Panc1 (cell line): ENCODE measurements at regions not wholly inside any gene's neighbourhood (a gene's known extent, or its start where the extent isn't known, plus 50 kb on each side); places are given as distances from the start of the nearest gene placed in this dataset.

Experiments used
- ATAC-seq: fragments of 200-7000 bp; cut with Tn5 transposase; 2 replicates; pipeline ENCODE4 v1.9.1; 2020; ENCODE audit warnings: mild to moderate bottlenecking, moderate library complexity
- BruUV-seq: library from RNA; stranded (reverse); fragments of 400-500 nt; replicated peaks from 2 replicates; lab custom pipeline; 2021; lab: Mats Ljungman, UMichigan
- CTCF ChIA-PET: fragments of 300-600 bp; sonication (Branson Sonifier 250); formaldehyde crosslinking; loops from one replicate; lab custom pipeline; 2022; ENCODE audit warnings: antibody characterized with exemption; lab: Charles Lee
- POLR2A ChIA-PET: fragments of 300-600 bp; sonication (Branson Sonifier 250); formaldehyde crosslinking; loops from one replicate; lab custom pipeline; 2022; ENCODE audit warnings: antibody characterized with exemption; lab: Charles Lee
- DNase-seq: peaks from one replicate; pipeline ENCODE4 v3.0.0-alpha.2; 2010; ENCODE audit warnings: low read depth, low spot score
- H3K27ac ChIP-seq: 2 replicates; pipeline ENCODE4 v1.5.1; 2011; ENCODE audit warnings: mild to moderate bottlenecking, low read length, inconsistent platforms
- H3K27me3 ChIP-seq: fragments of 200-500 bp; sonication (Bioruptor generic); 2 replicates; pipeline ENCODE4 v1.6.0; 2014; ENCODE audit warnings: low read length, inconsistent platforms; ENCODE audit not compliant: control insufficient read depth, insufficient read depth
- H3K36me3 ChIP-seq: fragments of 200-500 bp; sonication (Bioruptor generic); 2 replicates; pipeline ENCODE4 v1.5.1; 2014; ENCODE audit warnings: inconsistent platforms, mild to moderate bottlenecking, low read length, moderate library complexity; ENCODE audit not compliant: control insufficient read depth, insufficient read depth
- H3K4me1 ChIP-seq: 2 replicates; pipeline ENCODE4 v1.5.1; 2011; ENCODE audit warnings: inconsistent platforms, mild to moderate bottlenecking, low read length, moderate library complexity; ENCODE audit not compliant: control insufficient read depth, insufficient read depth
- H3K4me3 ChIP-seq, 2 experiments: 2 replicates each; pipeline ENCODE4 v1.5.1; 2011 to 2012; ENCODE audit warnings: low read depth in 2 of 2, low read length in 2 of 2, mild to moderate bottlenecking in 2 of 2, inconsistent platforms in 1 of 2, moderate library complexity in 1 of 2
- H3K9me3 ChIP-seq: fragments of 200-500 bp; sonication (Bioruptor generic); 2 replicates; pipeline ENCODE4 v1.5.1; 2014; ENCODE audit warnings: low read depth, mild to moderate bottlenecking, inconsistent platforms, low read length, moderate library complexity; ENCODE audit not compliant: control insufficient read depth, insufficient read depth
- POLR2AphosphoS5 ChIP-seq: IDR thresholded peaks from 2 replicates; pipeline ENCODE4 v1.6.1; 2012; ENCODE audit warnings: mild to moderate bottlenecking, low read depth, low read length, moderate library complexity
- REST ChIP-seq, 2 experiments: IDR thresholded peaks; 2 replicates each; pipeline ENCODE4 v1.6.1; 2011 to 2012; ENCODE audit warnings: low read depth in 2 of 2, control low read depth in 1 of 2, low read length in 1 of 2, mild to moderate bottlenecking in 1 of 2, moderate library complexity in 1 of 2; ENCODE audit not compliant: insufficient read depth in 1 of 2
- SIN3A ChIP-seq: IDR thresholded peaks from 2 replicates; pipeline ENCODE4 v1.6.1; 2012; ENCODE audit warnings: low read depth, mild to moderate bottlenecking, low read length, moderate library complexity, borderline replicate concordance; ENCODE audit not compliant: insufficient read depth
- in situ Hi-C: cut with HindIII; loops from 2 replicates; pipeline ENCODE4 v1.10.0; 2016; ENCODE audit warnings: low sequenced_read_pairs, low pct_unique_long_range_greater_than_20kb
- intact Hi-C: fragments of 100-400 bp; cut with micrococcal nuclease; formaldehyde crosslinking; loops from one replicate; pipeline ENCODE4 v1.10.0; 2022; ENCODE audit not compliant: unreplicated experiment
- TF ChIP-seq, protein P1 (sequence below): fragments of 450-650 bp; IDR thresholded peaks from 2 replicates; pipeline ENCODE4 v1.5.1; 2017; ENCODE audit warnings: mild to moderate bottlenecking

DNA sequence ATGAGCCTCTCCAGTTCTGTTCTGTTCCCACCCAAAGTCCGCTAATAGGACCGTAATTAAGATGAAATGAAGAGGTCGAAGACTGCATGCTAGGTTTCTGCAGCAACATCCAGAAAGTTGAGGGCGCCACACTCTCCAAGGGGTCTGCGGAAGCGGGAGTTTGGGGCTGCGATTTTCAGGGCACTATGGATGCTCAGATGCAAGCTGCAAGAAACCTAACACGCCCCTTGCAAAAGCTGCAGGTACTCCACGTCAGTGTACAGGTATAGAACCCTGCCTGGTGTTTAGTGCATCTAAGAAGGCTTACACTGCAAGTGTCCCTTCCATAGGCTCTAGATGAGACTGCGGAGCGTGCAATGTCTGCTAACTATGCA lies 61.4 kb downstream of the RHOXF2B start:
- TF ChIP-seq SIN3A = no peak
- no peak for TF ChIP-seq REST (IDR thresholded peaks at IDR 0.05; ENCODE audit: insufficient read depth in 1 of 2, low read depth in 2 of 2, low read length in 1 of 2)
- TF ChIP-seq POLR2AphosphoS5 = no peak
- TF ChIP-seq, protein P1, sequence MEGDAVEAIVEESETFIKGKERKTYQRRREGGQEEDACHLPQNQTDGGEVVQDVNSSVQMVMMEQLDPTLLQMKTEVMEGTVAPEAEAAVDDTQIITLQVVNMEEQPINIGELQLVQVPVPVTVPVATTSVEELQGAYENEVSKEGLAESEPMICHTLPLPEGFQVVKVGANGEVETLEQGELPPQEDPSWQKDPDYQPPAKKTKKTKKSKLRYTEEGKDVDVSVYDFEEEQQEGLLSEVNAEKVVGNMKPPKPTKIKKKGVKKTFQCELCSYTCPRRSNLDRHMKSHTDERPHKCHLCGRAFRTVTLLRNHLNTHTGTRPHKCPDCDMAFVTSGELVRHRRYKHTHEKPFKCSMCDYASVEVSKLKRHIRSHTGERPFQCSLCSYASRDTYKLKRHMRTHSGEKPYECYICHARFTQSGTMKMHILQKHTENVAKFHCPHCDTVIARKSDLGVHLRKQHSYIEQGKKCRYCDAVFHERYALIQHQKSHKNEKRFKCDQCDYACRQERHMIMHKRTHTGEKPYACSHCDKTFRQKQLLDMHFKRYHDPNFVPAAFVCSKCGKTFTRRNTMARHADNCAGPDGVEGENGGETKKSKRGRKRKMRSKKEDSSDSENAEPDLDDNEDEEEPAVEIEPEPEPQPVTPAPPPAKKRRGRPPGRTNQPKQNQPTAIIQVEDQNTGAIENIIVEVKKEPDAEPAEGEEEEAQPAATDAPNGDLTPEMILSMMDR = no peak
- Histone ChIP-seq H3K4me3 (peak overlapping the region; percentile 36 to 52; a peak in 3 of 4 replicates), H3K27me3 (peaks cover 11% of the 10 kb centered on the region), H3K4me1 (peaks cover 2% of the 10 kb centered on the region; the same call in 1 of the 2 replicates), H3K9me3 (no peaks in the 10 kb centered on the region), H3K27ac (no peak overlapping the region), H3K36me3 (no peaks in the 10 kb centered on the region)
- in situ Hi-C loops = no loop called here
- DNase-seq (no peak), ATAC-seq (0 out of 2 replicates have a peak, but pooled peaks have one; percentile 19)
- CTCF ChIA-PET = no interaction called here
- no TSS peak for BruUV-seq
- intact Hi-C loops = no loop called here
- POLR2A ChIA-PET = no interaction called here

DNA sequence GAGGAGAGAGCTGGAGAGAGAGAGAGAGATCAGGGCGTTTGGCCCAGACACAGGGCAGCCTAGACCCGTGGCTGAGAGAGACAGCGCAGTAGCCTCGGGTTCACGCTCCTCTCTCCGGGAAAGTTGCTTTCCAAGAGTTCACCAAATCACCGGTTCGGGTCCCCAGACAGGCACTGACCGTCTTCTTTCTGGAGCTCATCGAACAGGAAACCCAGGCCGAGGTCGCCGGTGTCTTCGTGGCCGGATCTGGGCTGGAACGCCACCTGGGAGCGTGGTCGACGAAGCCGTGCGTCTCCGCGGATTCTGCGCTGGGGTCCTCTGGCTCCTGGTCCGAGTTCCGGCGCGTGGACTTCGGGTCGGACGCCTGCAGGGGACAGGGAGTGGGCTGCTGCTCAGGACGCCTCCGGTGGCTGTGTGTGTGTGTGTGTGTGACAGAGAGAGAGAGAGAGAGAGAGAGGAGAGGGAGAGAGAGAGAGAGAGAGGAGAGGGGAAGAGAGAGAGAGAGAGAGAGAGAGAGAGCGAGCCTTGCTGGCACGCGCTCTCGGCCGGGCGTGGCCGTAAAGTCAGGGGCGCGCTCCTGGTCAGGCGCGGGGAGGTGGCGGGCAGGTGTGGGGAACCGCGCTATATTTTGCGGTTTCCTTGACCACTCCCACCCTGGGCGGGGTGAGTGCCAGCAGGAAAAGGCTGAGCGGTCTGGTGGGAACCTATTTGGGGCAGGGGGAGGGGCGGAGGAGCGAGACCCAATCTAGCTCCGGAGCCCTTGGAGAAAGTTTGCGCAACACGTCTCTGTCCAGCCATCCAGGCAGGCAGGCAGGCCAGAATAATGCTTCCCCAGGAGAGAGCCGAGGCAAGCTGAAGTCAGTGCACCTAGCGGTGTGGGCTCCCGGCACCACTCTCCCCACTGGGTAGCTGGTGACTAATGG lies 62.1 kb downstream of the RHOXF2B start:
- CTCF ChIA-PET = interaction anchor here (0.8 kb wide), 1 partner anchor 15 kb away, joined by 3 read pairs; no protein-coding TSS in a partner anchor
- Histone ChIP-seq H3K27ac (no peak overlapping the region), H3K9me3 (no peaks in the 10 kb centered on the region), H3K27me3 (peaks cover 11% of the 10 kb centered on the region), H3K36me3 (no peaks in the 10 kb centered on the region), H3K4me1 (peaks cover 2% of the 10 kb centered on the region; the same call in 1 of the 2 replicates), H3K4me3 (peak overlapping the region; percentile 36 to 52)
- in situ Hi-C loops (no loop called here), intact Hi-C loops (no loop called here)
- peak; percentile 64 for ATAC-seq
- POLR2A ChIA-PET = no interaction called here
- TF ChIP-seq REST (IDR thresholded peaks at IDR 0.05; ENCODE audit: insufficient read depth in 1 of 2, low read depth in 2 of 2, low read length in 1 of 2) (peak in 1 of 2 experiments; percentile 47; a peak in 1 of 4 replicates), SIN3A (no peak)
- no TSS peak for BruUV-seq
- no peak for DNase-seq
